PC-3 (cell line): ENCODE measurements at regions not wholly inside any gene's neighbourhood (a gene's known extent, or its start where the extent isn't known, plus 50 kb on each side); places are given as distances from the start of the nearest gene placed in this dataset.

Experiments
- CTCF ChIP-seq: fragments of 300-600 bp; sonication (generic); conservative IDR thresholded peaks from 2 replicates; pipeline ENCODE4 v1.5.1; 2017; ENCODE audit warnings: antibody characterized with exemption, low read depth, mild to moderate bottlenecking, low read length
- EZH2 ChIP-seq: fragments of 300-600 bp; sonication (generic); IDR thresholded peaks from one replicate; pipeline ENCODE4 v1.6.1; 2017; ENCODE audit warnings: antibody characterized with exemption, mild to moderate bottlenecking, low read length; ENCODE audit not compliant: unreplicated experiment
- EZH2phosphoT487 ChIP-seq: fragments of 300-600 bp; sonication (generic); IDR thresholded peaks from 2 replicates; pipeline ENCODE4 v1.6.1; 2018; ENCODE audit warnings: mild to moderate bottlenecking, antibody characterized with exemption, low read length, borderline replicate concordance

- no peak for TF ChIP-seq CTCF
- TF ChIP-seq EZH2 = no peak
- TF ChIP-seq EZH2phosphoT487 = no peak
These were observed 537.9 kb downstream of the CD83 start for GRCh38 chr6:14655201-14656061.
